Esophagus squamous epithelium (tissue), 5 donors: ENCODE measurements at regions not wholly inside any gene's neighbourhood (a gene's known extent, or its start where the extent isn't known, plus 50 kb on each side); places are given as distances from the start of the nearest gene placed in this dataset.

Experiments
- DNase-seq: peaks from one replicate; lab custom pipeline; 2025; lab: John Stamatoyannopoulos, UW
- H3K27ac ChIP-seq, 4 donors: fragments of 200-600 bp; sonication (generic); one replicate each; pipeline ENCODE4 v1.5.1; 2016 to 2019; ENCODE audit warnings: mild to moderate bottlenecking in 1 of 4
- H3K27me3 ChIP-seq, 4 donors: fragments of 200-600 bp; sonication (generic); 1 replicate in 3 of 4; 2 replicates in 1 of 4; pipeline versions ENCODE4 v1.5.1 to v1.6.0; 2017 to 2021; ENCODE audit warnings: antibody characterized with exemption in 1 of 4
- H3K36me3 ChIP-seq, 3 donors: fragments of 200-600 bp; sonication (generic); one replicate each; pipeline ENCODE4 v1.5.1; 2016 to 2019
- H3K4me1 ChIP-seq, 3 donors: fragments of 200-600 bp; sonication (generic); one replicate each; pipeline ENCODE4 v1.5.1; 2017 to 2019
- H3K4me3 ChIP-seq, 4 donors: fragments of 200-600 bp; sonication (generic); 1 replicate in 3 of 4; 2 replicates in 1 of 4; pipeline ENCODE4 v1.5.1; 2016 to 2019; ENCODE audit warnings: mild to moderate bottlenecking in 2 of 4, moderate library complexity in 1 of 4
- H3K9me3 ChIP-seq, 3 donors: fragments of 200-600 bp; sonication (generic); one replicate each; pipeline ENCODE4 v1.5.1; 2016 to 2019
- CTCF ChIP-seq, 6 experiments: fragments of 450-650 bp in 4 of 6; fragments of 200-600 bp in 2 of 6; sonication (generic) in 2 of 6; IDR thresholded peaks; one replicate each; pipeline ENCODE4 v1.5.1; 2016 to 2019; ENCODE audit warnings: antibody characterized with exemption in 6 of 6, mild to moderate bottlenecking in 4 of 6, moderate library complexity in 4 of 6
- POLR2A ChIP-seq, 4 donors: fragments of 450-650 bp; IDR thresholded peaks; one replicate each; pipeline ENCODE4 v1.6.1; 2017; ENCODE audit warnings: antibody characterized with exemption in 4 of 4, mild to moderate bottlenecking in 4 of 4, moderate library complexity in 3 of 4
- WGBS, 2 donors: methylation state at CpG; one replicate each; pipeline ENCODE4 v1.1.5; 2018; 5-methylcytosine and 5-hydroxymethylcytosine counted together
- intact Hi-C: fragments of 100-400 bp; cut with DNase I; formaldehyde crosslinking; loops from one replicate; pipeline ENCODE4 v1.15.0; 2022
- donor health status: DM: yes; HTN: yes; CAD: no.

- no peak for DNase-seq
- Histone ChIP-seq H3K9me3 (peaks cover 0 to 4% (median 4%) of the 10 kb centered on the region in 3 donors), H3K27me3 (peaks cover 0 to 34% (median 0%) of the 10 kb centered on the region in 4 donors), H3K4me3 (no peak overlapping the region), H3K4me1 (no peaks in the 10 kb centered on the region), H3K27ac (no peak overlapping the region), H3K36me3 (no peaks in the 10 kb centered on the region)
- TF ChIP-seq POLR2A (IDR thresholded peaks at IDR 0.05) (no peak), CTCF (IDR thresholded peaks at IDR 0.05) (no peak)
- intact Hi-C loops, result no loop called here
- WGBS, 2 donors, result 71 to 80% methylated on average over 6 of the region's 6 CpGs
Observed at GRCh38 chr6:45721665-45722064, 294.0 kb downstream of the CLIC5 start.

GRCh38 chr6:45718871-45719270, 296.8 kb downstream of the CLIC5 start:
- Histone ChIP-seq H3K27me3 (peaks cover 0 to 14% (median 0%) of the 10 kb centered on the region in 4 donors), H3K9me3 (peaks cover 0 to 4% (median 4%) of the 10 kb centered on the region in 3 donors), H3K36me3 (no peaks in the 10 kb centered on the region), H3K4me1 (peaks cover 0 to 10% (median 4%) of the 10 kb centered on the region in 3 donors), H3K27ac (no peak overlapping the region), H3K4me3 (no peak overlapping the region)
- WGBS, 2 donors, result 76 to 79% methylated on average over 3 of the region's 3 CpGs
- TF ChIP-seq POLR2A (IDR thresholded peaks at IDR 0.05) (no peak), CTCF (IDR thresholded peaks at IDR 0.05) (no peak)
- no peak for DNase-seq
- intact Hi-C loops, result loop anchor here (10.0 kb wide), 2 partner anchors 294 to 1064 kb away; no protein-coding TSS in a partner anchor

GRCh38 chr6:45718131-45718530, 297.5 kb downstream of the CLIC5 start:
- intact Hi-C loops, result loop anchor here (10.0 kb wide), 2 partner anchors 293 to 1063 kb away; no protein-coding TSS in a partner anchor
- TF ChIP-seq CTCF (IDR thresholded peaks at IDR 0.05) (no peak), POLR2A (IDR thresholded peaks at IDR 0.05) (no peak)
- peaks cover 0 to 1% (median under 1%) of the 10 kb centered on the region in 3 donors for H3K9me3 ChIP-seq
- no peak overlapping the region for H3K27ac ChIP-seq
- H3K4me1 ChIP-seq, result peaks cover 0 to 10% (median 4%) of the 10 kb centered on the region in 3 donors
- no peak overlapping the region for H3K4me3 ChIP-seq
- WGBS, 2 donors, result 73 to 78% methylated on average over 3 of the region's 3 CpGs
- H3K36me3 ChIP-seq, result no peaks in the 10 kb centered on the region
- DNase-seq, result no peak
- peaks cover 0 to 14% (median 0%) of the 10 kb centered on the region in 4 donors for H3K27me3 ChIP-seq

- no peak overlapping the region for H3K27ac ChIP-seq
- no peaks in the 10 kb centered on the region for H3K36me3 ChIP-seq
- TF ChIP-seq CTCF (IDR thresholded peaks at IDR 0.05) (no peak), POLR2A (IDR thresholded peaks at IDR 0.05) (no peak)
- H3K9me3 ChIP-seq, result no peaks in the 10 kb centered on the region
- H3K27me3 ChIP-seq, result peaks cover 0 to 14% (median 0%) of the 10 kb centered on the region in 4 donors
- H3K4me3 ChIP-seq, result no peak overlapping the region
- no peak for DNase-seq
- intact Hi-C loops, result loop anchor here (10.0 kb wide), 2 partner anchors 293 to 1063 kb away; no protein-coding TSS in a partner anchor
- H3K4me1 ChIP-seq, result peaks cover 0 to 10% (median 4%) of the 10 kb centered on the region in 3 donors
- WGBS, 2 donors, result 62 to 78% methylated on average over 6 of the region's 6 CpGs
Observed at GRCh38 chr6:45717715-45718114, 297.9 kb downstream of the CLIC5 start.

GRCh38 chr6:45717027-45717426, 298.6 kb downstream of the CLIC5 start:
- TF ChIP-seq POLR2A (IDR thresholded peaks at IDR 0.05) (no peak), CTCF (IDR thresholded peaks at IDR 0.05) (no peak)
- Histone ChIP-seq H3K4me1 (peaks cover 0 to 10% (median 4%) of the 10 kb centered on the region in 3 donors), H3K27me3 (peaks cover 0 to 14% (median 0%) of the 10 kb centered on the region in 4 donors), H3K27ac (no peak overlapping the region), H3K4me3 (no peak overlapping the region), H3K9me3 (no peaks in the 10 kb centered on the region), H3K36me3 (no peaks in the 10 kb centered on the region)
- WGBS, 2 donors, result 91 to 93% methylated on average over 4 of the region's 4 CpGs
- DNase-seq, result no peak
- intact Hi-C loops, result loop anchor here (10.0 kb wide), 2 partner anchors 292 to 1062 kb away; no protein-coding TSS in a partner anchor
